ENCODE measurements at regions not wholly inside any gene's neighbourhood (a gene's known extent, or its start where the extent isn't known, plus 50 kb on each side); places are given as distances from the start of the nearest gene placed in this dataset.
"Not testable (repeated sequence)": the region's sequence is repeated elsewhere in the genome, so short reads cannot be mapped to it uniquely, and the experiment has no call there.

GRCh38 chr9:42862465-42862864 is 679.0 kb downstream of the SPATA31A6 start:
- TF ChIP-seq POLR2A, POLR2AphosphoS5, POU2F2 (IDR thresholded peaks at IDR 0.05; ENCODE audit: low read depth, low read length): not testable (repeated sequence)

All from GM12891 (cell line).